ENCODE measurements at regions not wholly inside any gene's neighbourhood (a gene's known extent, or its start where the extent isn't known, plus 50 kb on each side); places are given as distances from the start of the nearest gene placed in this dataset.

- DNase-seq, result peak; percentile 4
Observed at GRCh38 chr1:244224487-244225430, 173.7 kb downstream of the ZBTB18 start.

DNA sequence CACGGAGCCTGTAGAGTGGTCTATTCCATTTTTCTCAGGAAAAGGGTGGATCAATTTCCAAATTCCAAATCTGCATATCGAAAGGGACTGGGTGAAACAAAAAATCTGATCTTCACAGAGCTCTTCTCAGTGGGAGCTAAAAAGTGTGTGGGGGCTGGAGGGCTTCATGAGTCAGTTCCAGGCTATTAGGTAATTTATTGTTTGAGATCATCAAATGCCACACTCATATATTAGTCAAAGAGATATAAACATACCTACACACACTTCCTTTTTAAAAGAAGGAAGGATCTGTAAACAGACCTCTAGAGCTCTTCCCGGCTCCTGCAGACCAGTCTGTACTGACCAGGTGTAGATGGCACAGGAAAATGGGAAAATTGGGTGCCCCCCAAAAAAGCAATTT, 175.4 kb downstream of the ZBTB18 start:
- DNase-seq, result no peak

DNA sequence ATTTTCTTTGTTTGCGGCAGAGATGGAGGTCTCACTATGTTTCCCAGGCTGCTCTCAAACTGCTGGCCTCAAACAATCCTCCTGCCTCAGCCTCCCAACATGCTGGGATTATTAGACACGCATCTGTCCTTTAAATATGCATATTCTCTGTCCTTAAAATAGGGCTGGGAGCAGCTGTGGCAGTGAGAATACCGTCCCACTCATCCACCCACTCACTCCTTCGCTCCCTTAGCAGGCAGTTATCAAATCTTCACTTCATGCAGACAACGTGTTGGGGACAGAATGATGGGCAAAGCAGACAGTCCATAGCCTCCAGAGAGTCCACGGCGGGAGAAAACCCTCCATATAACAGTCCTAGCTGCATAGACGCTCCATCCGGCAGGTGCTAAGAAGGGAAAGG, 179.4 kb downstream of the ZBTB18 start:
- no peak for DNase-seq

- DNase-seq, result no peak
Observed at GRCh38 chr1:244231193-244231571, 180.1 kb downstream of the ZBTB18 start.

DNA sequence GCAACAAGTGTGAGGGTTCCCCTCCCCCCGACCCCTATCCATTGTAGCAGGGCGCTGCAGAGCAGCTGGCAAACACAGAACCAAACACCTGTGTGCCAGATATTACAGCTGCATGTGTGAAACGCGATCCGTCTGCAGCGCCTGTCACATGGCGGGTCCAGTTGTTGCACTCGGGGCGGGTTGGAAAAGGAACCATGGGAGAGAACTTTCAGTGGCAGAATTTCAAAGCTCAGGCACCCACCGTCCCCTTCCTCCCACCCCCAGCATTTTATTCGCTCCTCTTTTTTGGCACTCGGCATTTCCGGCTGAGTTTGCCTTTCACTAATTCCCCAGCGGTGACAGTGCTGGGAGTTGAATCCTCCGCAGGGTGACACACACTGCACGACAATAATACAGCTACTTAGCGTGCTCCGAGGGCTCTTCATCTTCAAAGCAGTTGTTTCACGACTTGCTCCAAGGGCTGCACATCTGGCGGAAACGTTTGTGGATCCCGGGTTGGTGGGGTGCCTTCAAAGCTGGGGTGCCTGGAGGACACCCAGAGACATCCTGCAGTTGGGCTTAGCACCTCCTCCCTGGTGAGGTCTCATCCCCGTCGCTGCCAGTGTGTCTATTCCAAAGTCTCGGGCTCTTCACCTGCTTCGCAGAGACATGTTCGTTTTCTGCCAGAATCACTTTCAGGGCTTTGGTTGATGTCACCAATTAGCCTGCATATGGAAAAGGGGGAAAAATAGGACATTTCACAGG, 180.7 kb downstream of the ZBTB18 start:
- DNase-seq, result no peak

DNA sequence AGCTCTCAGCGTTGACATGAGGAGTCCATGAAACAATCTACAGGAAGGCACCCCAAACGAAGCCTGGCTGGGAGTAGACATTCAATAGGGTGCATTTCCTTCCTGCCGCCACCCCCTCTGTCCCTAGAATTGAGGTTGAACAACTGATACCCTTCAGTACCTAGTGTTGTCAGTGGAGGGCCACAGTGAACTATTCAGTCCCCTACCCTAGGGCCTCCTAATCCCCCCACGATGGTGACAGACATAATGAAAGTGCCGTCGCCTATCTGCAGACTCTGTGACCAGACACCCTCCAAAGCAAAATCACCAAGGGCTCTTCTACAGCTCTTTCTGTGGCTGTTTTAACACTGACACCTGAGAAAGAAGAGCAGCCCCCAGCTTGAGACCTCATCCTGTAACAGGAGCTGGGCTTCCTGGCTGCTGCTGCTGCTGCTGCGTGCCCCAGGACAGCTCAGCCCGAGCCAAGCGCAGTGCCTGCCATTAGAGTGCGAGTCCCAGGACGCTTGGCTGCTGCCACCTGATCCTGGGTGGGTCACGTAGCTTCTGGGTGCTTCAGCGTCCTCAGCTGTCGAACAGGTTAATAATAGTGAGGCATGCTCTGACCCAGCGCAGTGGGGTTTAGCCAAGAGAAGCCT, 183.0 kb downstream of the ZBTB18 start:
- DNase-seq, result no peak

- DNase-seq, result no peak
Observed at GRCh38 chr1:244235157-244235556, 184.1 kb downstream of the ZBTB18 start.

GRCh38 chr1:244236101-244236500, 185.0 kb downstream of the ZBTB18 start:
- DNase-seq, result no peak

- no peak for DNase-seq
Observed at GRCh38 chr1:244236721-244237120, 185.6 kb downstream of the ZBTB18 start.

GRCh38 chr1:244237445-244237844, 186.4 kb downstream of the ZBTB18 start:
- no peak for DNase-seq

DNA sequence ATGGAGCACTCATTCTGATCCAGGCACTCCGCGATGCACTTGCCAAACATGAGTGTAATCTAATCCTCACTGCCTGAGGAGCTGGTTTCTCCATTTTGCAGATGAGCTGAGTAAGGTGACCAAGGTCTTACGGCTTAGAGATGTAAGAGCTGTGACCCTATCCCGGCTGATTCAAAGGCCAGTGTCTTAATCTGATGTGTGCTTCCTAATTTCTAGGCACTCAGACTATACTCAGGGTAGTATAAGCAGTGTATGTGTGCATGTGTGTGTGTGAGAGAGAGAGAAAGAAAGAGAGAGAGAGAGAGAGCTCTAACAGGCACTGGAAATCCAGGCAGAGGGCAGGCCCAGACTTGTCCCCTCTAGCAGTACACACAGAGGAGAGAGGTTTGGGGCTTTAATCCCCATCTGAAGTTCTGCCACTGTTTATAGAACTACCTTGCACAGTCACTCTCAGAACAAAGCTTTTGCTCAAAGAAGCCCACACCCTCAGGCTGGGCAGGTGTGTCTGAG, 188.2 kb downstream of the ZBTB18 start:
- DNase-seq, result no peak

GRCh38 chr1:244241438-244241837, 190.4 kb downstream of the ZBTB18 start:
- no peak for DNase-seq

GRCh38 chr1:244242446-244242845, 191.4 kb downstream of the ZBTB18 start:
- DNase-seq, result no peak

GRCh38 chr1:244246334-244246733, 195.3 kb downstream of the ZBTB18 start:
- no peak for DNase-seq

- DNase-seq, result no peak
Observed at GRCh38 chr1:244248426-244248825, 197.3 kb downstream of the ZBTB18 start.

GRCh38 chr1:244252211-244252610, 199.5 kb downstream of the ADSS2 start:
- no peak for DNase-seq

GRCh38 chr1:244254467-244254866, 197.2 kb downstream of the ADSS2 start:
- peak; percentile 29 for DNase-seq

- no peak for DNase-seq
Observed at GRCh38 chr1:244255426-244255965, 196.2 kb downstream of the ADSS2 start.

DNA sequence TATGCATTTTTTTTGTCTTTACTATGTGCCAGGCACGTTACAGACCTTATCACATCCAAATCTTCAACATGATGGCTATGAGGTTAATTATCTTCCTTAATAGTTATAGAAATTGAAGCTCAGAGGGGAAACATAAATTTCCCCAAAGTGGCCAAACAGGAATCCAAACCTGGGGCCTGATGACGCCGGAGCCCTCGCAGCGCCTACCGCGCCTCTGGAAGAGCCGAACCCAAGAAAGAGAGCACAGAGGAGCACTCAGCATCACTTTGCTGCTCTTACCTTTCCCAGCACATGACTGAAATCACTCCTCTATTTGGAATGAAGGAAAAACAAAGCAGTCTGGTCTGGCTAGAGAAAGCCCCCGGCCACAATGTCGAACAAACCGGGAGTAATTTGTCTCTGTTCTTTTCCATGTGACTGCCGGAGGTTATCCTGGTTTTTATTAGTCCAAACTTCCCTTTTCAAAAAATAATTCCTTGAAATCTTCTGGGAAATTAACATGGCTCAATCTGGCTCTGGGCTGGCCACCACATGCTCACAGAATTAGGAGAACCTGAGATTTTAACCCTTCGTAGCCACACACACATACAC, 195.5 kb downstream of the ADSS2 start:
- DNase-seq, result no peak

- DNase-seq, result no peak
Observed at GRCh38 chr1:244264163-244264562, 187.5 kb downstream of the ADSS2 start.

DNA sequence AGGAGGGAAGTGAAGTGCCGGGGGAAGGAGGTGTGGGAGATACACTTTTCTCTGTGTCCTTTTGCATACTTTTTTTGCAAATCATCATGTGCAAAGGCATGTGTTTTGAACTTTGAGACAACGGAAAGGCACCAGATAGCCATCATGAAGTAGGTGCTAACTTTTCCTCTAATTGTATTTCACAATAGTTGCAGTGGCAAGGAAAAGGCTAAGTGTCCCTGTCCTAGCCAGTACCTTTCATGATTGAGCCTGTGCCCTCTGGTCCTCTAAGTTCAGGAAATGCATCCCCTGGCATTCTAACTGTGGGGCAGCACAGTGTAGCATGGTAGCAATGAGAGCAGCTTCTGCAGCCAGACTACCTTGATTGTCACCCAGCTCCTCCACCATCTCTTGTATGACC, 186.2 kb downstream of the ADSS2 start:
- no peak for DNase-seq

DNA sequence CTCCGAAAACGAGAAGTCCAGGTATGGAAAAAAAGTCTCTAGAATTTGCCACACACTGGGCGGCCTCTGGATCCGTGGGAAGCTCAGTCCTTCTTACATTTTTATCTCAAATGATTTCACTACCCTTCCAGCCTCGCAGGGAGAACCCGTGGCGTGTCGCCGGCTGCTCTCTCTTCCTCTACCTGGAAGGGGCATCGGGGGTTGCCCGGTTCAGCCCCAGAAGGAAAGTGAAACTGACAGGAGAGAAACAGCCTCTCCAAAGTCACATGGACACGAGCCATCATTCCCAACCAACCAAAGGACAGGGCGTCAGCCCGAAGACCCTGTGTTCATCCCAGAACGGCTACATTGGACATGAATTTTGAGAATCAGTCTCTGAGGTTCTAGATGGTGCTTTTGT, 182.5 kb downstream of the ADSS2 start:
- DNase-seq, result no peak

DNA sequence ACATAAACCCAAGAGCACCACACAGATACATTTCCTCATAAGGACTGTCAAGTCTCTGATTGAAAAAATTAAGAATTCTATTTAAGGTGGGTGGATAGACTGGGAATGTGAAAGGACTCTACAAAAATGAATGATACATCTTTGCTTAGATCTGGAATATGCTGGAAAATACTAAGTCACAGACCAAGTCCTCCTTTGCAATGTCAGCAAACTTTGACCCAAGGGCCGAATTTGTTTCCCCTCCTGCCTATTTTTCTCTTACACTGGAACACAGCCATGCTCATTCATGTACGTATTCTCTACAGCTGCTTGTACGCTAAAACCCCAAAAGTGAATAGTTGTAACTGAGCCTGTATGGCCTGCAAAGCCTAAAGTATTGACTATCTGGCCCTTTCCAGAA, 180.7 kb downstream of the ADSS2 start:
- no peak for DNase-seq

Data from CD4-positive, alpha-beta T cell treated with Interleukin-4 for 4 hours (primary cell).